PFSK-1 (cell line): ENCODE measurements at regions not wholly inside any gene's neighbourhood (a gene's known extent, or its start where the extent isn't known, plus 50 kb on each side); places are given as distances from the start of the nearest gene placed in this dataset.

Experiments used
- POLR2AphosphoS5 ChIP-seq: IDR thresholded peaks from 2 replicates; pipeline ENCODE4 v1.6.1; 2012; ENCODE audit warnings: low read depth, mild to moderate bottlenecking, control low read depth, low read length, moderate library complexity
- REST ChIP-seq, 2 experiments: IDR thresholded peaks; 2 replicates each; pipeline versions ENCODE4 v1.6.1 to v1.8.0; 2011 to 2012; ENCODE audit warnings: low read depth in 2 of 2, low read length in 2 of 2, control low read depth in 1 of 2, inconsistent platforms in 1 of 2, mild to moderate bottlenecking in 1 of 2, moderate library complexity in 1 of 2; ENCODE audit not compliant: insufficient read depth in 1 of 2
- SIN3A ChIP-seq: IDR thresholded peaks from 2 replicates; pipeline ENCODE4 v1.6.1; 2012; ENCODE audit warnings: mild to moderate bottlenecking, low read length, moderate library complexity, borderline replicate concordance; ENCODE audit not compliant: insufficient read depth
- TAF1 ChIP-seq: IDR thresholded peaks from 2 replicates; pipeline ENCODE4 v1.6.1; 2012; ENCODE audit warnings: low read length, control low read depth, borderline replicate concordance; ENCODE audit not compliant: insufficient read depth

DNA sequence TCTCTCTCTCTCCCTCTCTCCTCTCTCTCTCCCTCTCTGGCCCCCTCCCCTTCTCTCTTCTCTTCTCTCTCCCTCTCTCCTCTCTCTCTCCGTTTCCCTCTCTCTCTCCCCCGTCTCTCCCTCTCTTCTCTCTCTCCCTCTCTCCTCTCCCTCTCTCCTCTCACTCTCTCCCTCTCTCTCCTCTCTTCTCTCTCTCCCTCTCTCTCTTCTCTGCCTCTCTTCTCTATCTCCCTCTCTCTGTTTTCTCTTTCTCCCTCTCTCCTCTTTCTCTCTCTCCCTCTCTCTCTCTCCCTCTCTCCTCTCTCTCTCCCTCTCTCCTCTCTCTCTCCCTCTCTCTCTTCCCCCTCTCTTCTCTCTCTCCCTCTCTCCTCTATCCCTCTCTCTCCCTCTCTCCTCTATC lies 98.3 kb upstream of the FGF3 start:
- no peak for TF ChIP-seq POLR2AphosphoS5
- no peak for TF ChIP-seq TAF1
- TF ChIP-seq REST (IDR thresholded peaks at IDR 0.05; ENCODE audit: insufficient read depth in 1 of 2, low read depth in 2 of 2, low read length in 2 of 2) = no peak
- no peak for TF ChIP-seq SIN3A
